LNCaP clone FGC (cell line): ENCODE measurements at regions not wholly inside any gene's neighbourhood (a gene's known extent, or its start where the extent isn't known, plus 50 kb on each side); places are given as distances from the start of the nearest gene placed in this dataset.
"Not testable (repeated sequence)": the region's sequence is repeated elsewhere in the genome, so short reads cannot be mapped to it uniquely, and the experiment has no call there.

ENCODE experiments used
- DNase-seq: peaks from one replicate; pipeline ENCODE4 v3.0.0-alpha.2; 2011; ENCODE audit warnings: low read depth
- H3K4me3 ChIP-seq: 2 replicates; pipeline ENCODE4 v1.5.1; 2011; ENCODE audit warnings: mild to moderate bottlenecking, low read depth, low read length, control low read depth
- CTCF ChIP-seq: IDR thresholded peaks from 2 replicates; pipeline ENCODE4 v1.5.1; 2012; ENCODE audit warnings: mild to moderate bottlenecking; ENCODE audit not compliant: control insufficient read depth, insufficient read depth; ENCODE audit errors: extremely low read depth

- no peak overlapping the region for H3K4me3 ChIP-seq
- DNase-seq, result no peak
- TF ChIP-seq CTCF, result no peak
Measured at GRCh38 chr9:19879062-19879461, 90.2 kb upstream of the SLC24A2 start.

GRCh38 chr9:19876569-19877316 is 87.9 kb upstream of the SLC24A2 start:
- DNase-seq, result no peak
- TF ChIP-seq CTCF, result no peak
- no peak overlapping the region for H3K4me3 ChIP-seq

GRCh38 chr9:19875291-19875920 is 86.6 kb upstream of the SLC24A2 start:
- no peak overlapping the region for H3K4me3 ChIP-seq
- no peak for TF ChIP-seq CTCF
- DNase-seq, result no peak

- DNase-seq, H3K4me3 ChIP-seq: not testable (repeated sequence)
Measured at GRCh38 chr9:19873188-19873587, 84.4 kb upstream of the SLC24A2 start.

GRCh38 chr9:19870988-19871387 is 82.2 kb upstream of the SLC24A2 start:
- no peak for TF ChIP-seq CTCF
- no peak overlapping the region for H3K4me3 ChIP-seq
- no peak for DNase-seq

- DNase-seq, result no peak
- H3K4me3 ChIP-seq, result no peak overlapping the region
- no peak for TF ChIP-seq CTCF
Measured at GRCh38 chr9:19840953-19841352, 52.1 kb upstream of the SLC24A2 start.
